ENCODE measurements at regions not wholly inside any gene's neighbourhood (a gene's known extent, or its start where the extent isn't known, plus 50 kb on each side); places are given as distances from the start of the nearest gene placed in this dataset.

- Histone ChIP-seq H3K4me3 (replicated peaks in 1 of 2; ENCODE audit: low read depth in 1 of 2, low read length in 2 of 2) (no peak overlapping the region), H3K9me2 (ENCODE audit: insufficient read depth) (no peaks in the 10 kb centered on the region), H3K27me3 (ENCODE audit: insufficient read depth, low read length) (peaks cover 6% of the 10 kb centered on the region; the same call in 1 of the 2 replicates), H3K9me3 (ENCODE audit: control insufficient read depth in 1 of 2, insufficient read depth in 1 of 2, low read depth in 1 of 2, low read length in 2 of 2) (no peaks in the 10 kb centered on the region), H3K36me3 (ENCODE audit: control insufficient read depth in 1 of 2, insufficient read depth in 2 of 2, low read length in 2 of 2) (no peaks in the 10 kb centered on the region), H3K4me1 (ENCODE audit: control insufficient read depth in 1 of 2, insufficient read depth in 2 of 2, low read length in 2 of 2) (no peaks in the 10 kb centered on the region), H3K9ac (ENCODE audit: low read length) (no peak overlapping the region), H3K79me2 (ENCODE audit: insufficient read depth, low read length) (no peaks in the 10 kb centered on the region), H3K27ac (ENCODE audit: low read depth, low read length) (no peak overlapping the region), H3K4me2 (ENCODE audit: low read length) (no peak overlapping the region), H2AFZ (ENCODE audit: low read depth, low read length, poor library complexity, severe bottlenecking) (no peak overlapping the region), H4K20me1 (ENCODE audit: insufficient read depth) (no peaks in the 10 kb centered on the region)
- TF ChIP-seq ZBTB33 (IDR thresholded peaks at IDR 0.05; ENCODE audit: extremely low read depth, insufficient replicate concordance, low read length) (no peak), POLR2AphosphoS5 (IDR thresholded peaks at IDR 0.05; ENCODE audit: low read depth, low read length) (no peak), ATF3 (IDR thresholded peaks at IDR 0.05) (no peak), TCF7L2 (IDR thresholded peaks at IDR 0.05; ENCODE audit: borderline replicate concordance, extremely low read depth, insufficient read depth, insufficient read length) (no peak), YY1 (IDR thresholded peaks at IDR 0.05; ENCODE audit: extremely low read depth, insufficient replicate concordance, low read depth, low read length) (no peak), SIN3A (IDR thresholded peaks at IDR 0.05; ENCODE audit: low read depth) (no peak), CEBPB (IDR thresholded peaks at IDR 0.05; ENCODE audit: low read depth) (no peak), REST (IDR thresholded peaks at IDR 0.05; ENCODE audit: low read depth) (no peak), ZFX (IDR thresholded peaks at IDR 0.05) (no peak), MAX (IDR thresholded peaks at IDR 0.05) (no peak), SRF (IDR thresholded peaks at IDR 0.05; ENCODE audit: low read depth) (no peak), CBX3 (IDR thresholded peaks at IDR 0.05; ENCODE audit: low read depth) (no peak), POLR2A (IDR thresholded peaks at IDR 0.05; ENCODE audit: borderline replicate concordance, extremely low read depth, insufficient read depth, insufficient read length) (no peak), RAD21 (IDR thresholded peaks at IDR 0.05; ENCODE audit: low read depth) (no peak), SP1 (IDR thresholded peaks at IDR 0.05; ENCODE audit: low read depth) (no peak), EZH2 (IDR thresholded peaks at IDR 0.05) (no peak), ELF1 (IDR thresholded peaks at IDR 0.05; ENCODE audit: borderline replicate concordance, low read depth) (no peak)
- DNase-seq (ENCODE audit: low read depth, low spot score) (no peak), ATAC-seq (no peak)
- ChIA-PET CTCF (no interaction called here), POLR2A (no interaction called here), RAD21 (ENCODE audit: low non-redundant PET in 1 of 2, low total read pairs in 2 of 2, uncharacterized antibody in 2 of 2, unreplicated experiment in 2 of 2) (no interaction called here)
- intact Hi-C loops (cut with micrococcal nuclease), result no loop called here
- no TSS peak for BruUV-seq (replicated peaks)
These were observed 254.1 kb upstream of the ZFHX3 start for GRCh38 chr16:73301984-73302383.
